Keratinocyte (primary cell): ENCODE measurements at regions not wholly inside any gene's neighbourhood (a gene's known extent, or its start where the extent isn't known, plus 50 kb on each side); places are given as distances from the start of the nearest gene placed in this dataset.
"Not testable (repeated sequence)": the region's sequence is repeated elsewhere in the genome, so short reads cannot be mapped to it uniquely, and the experiment has no call there.

Experiments used
- DNase-seq: peaks from one replicate; pipeline ENCODE4 v3.0.0-alpha.2; 2011; ENCODE audit warnings: low read depth, missing footprints, low spot score
- FAIRE-seq: peaks from 2 replicates; lab custom pipeline; 2011; peaks lifted over from hg19 to GRCh38; lab: Jason Lieb, UNC
- H2AFZ ChIP-seq: 2 replicates; pipeline ENCODE4 v1.6.0; 2012; ENCODE audit warnings: low read length, control low read depth, inconsistent platforms; ENCODE audit not compliant: control insufficient read depth
- H3K27ac ChIP-seq: 2 replicates; pipeline ENCODE4 v1.5.1; 2011; ENCODE audit warnings: low read length; ENCODE audit not compliant: control insufficient read depth, insufficient read depth
- H3K27me3 ChIP-seq: 3 replicates; pipeline ENCODE4 v1.6.0; 2011; ENCODE audit warnings: low read length; ENCODE audit not compliant: control insufficient read depth, insufficient read depth; ENCODE audit errors: extremely low read depth
- H3K36me3 ChIP-seq, 2 experiments: 2 replicates in 1 of 2; 3 replicates in 1 of 2; pipeline ENCODE4 v1.5.1; 2011; ENCODE audit warnings: low read length in 2 of 2, mild to moderate bottlenecking in 1 of 2; ENCODE audit not compliant: control insufficient read depth in 2 of 2, insufficient read depth in 2 of 2; ENCODE audit errors: extremely low read depth in 1 of 2
- H3K4me1 ChIP-seq: 3 replicates; pipeline ENCODE4 v1.5.1; 2011; ENCODE audit warnings: low read length; ENCODE audit not compliant: control insufficient read depth, insufficient read depth; ENCODE audit errors: extremely low read depth
- H3K4me2 ChIP-seq: 3 replicates; pipeline ENCODE4 v1.6.0; 2011; ENCODE audit warnings: low read depth, low read length; ENCODE audit not compliant: control insufficient read depth, insufficient read depth; ENCODE audit errors: extremely low read depth
- H3K4me3 ChIP-seq, 3 experiments: fragments of 200-600 bp in 1 of 3; sonication (generic) in 1 of 3; 2 replicates in 2 of 3; 3 replicates in 1 of 3; pipeline ENCODE4 v1.5.1; 2011 to 2016; ENCODE audit warnings: low read length in 3 of 3, mild to moderate bottlenecking in 3 of 3, control low read depth in 2 of 3, inconsistent platforms in 1 of 3, low read depth in 1 of 3, mixed read lengths in 1 of 3, mixed run types in 1 of 3, moderate library complexity in 1 of 3; ENCODE audit not compliant: control insufficient read depth in 2 of 3, insufficient read depth in 2 of 3; ENCODE audit errors: extremely low read depth in 1 of 3
- H3K79me2 ChIP-seq: 2 replicates; pipeline ENCODE4 v1.6.0; 2012; ENCODE audit warnings: low read length; ENCODE audit not compliant: control insufficient read depth, insufficient read depth
- H3K9ac ChIP-seq: 3 replicates; pipeline ENCODE4 v1.6.0; 2011; ENCODE audit warnings: low read length; ENCODE audit not compliant: control insufficient read depth, insufficient read depth; ENCODE audit errors: extremely low read depth
- H3K9me1 ChIP-seq: 3 replicates; pipeline ENCODE4 v1.6.0; 2011; ENCODE audit warnings: low read length; ENCODE audit not compliant: control insufficient read depth, insufficient read depth; ENCODE audit errors: extremely low read depth
- H3K9me3 ChIP-seq: 2 replicates; pipeline ENCODE4 v1.5.1; 2012; ENCODE audit warnings: low read depth, low read length; ENCODE audit not compliant: control insufficient read depth
- H4K20me1 ChIP-seq: 3 replicates; pipeline ENCODE4 v1.6.0; 2011; ENCODE audit warnings: low read length; ENCODE audit not compliant: control insufficient read depth, insufficient read depth; ENCODE audit errors: extremely low read depth
- CTCF ChIP-seq, 3 experiments: IDR thresholded peaks in 1 of 3; conservative IDR thresholded peaks in 1 of 3; optimal IDR thresholded peaks in 1 of 3; 2 replicates in 2 of 3; 3 replicates in 1 of 3; pipeline versions ENCODE3 to v1.5.1; 2011; ENCODE audit warnings: low read length in 3 of 3, mild to moderate bottlenecking in 3 of 3, moderate library complexity in 2 of 3, control low read depth in 1 of 3, inconsistent platforms in 1 of 3; ENCODE audit not compliant: insufficient read depth in 2 of 3; ENCODE audit errors: extremely low read depth in 1 of 3
- EZH2 ChIP-seq: IDR thresholded peaks from one replicate; pipeline ENCODE4 v1.6.1; 2012; ENCODE audit warnings: inconsistent platforms, mild to moderate bottlenecking, low read length, moderate library complexity
- dilution Hi-C: fragments of 300-500 bp; cut with MboI; formaldehyde crosslinking; loops from one replicate; pipeline ENCODE4 v1.7.0; 2020; ENCODE audit warnings: low sequenced_read_pairs; ENCODE audit not compliant: extremely low pct_ligation_motif_present

- H3K79me2 ChIP-seq = no peaks in the 10 kb centered on the region
- dilution Hi-C loops = no loop called here
- H3K4me3 ChIP-seq = no peak overlapping the region
- no peak overlapping the region for H2AFZ ChIP-seq
- H3K9me3 ChIP-seq = no peaks in the 10 kb centered on the region
- H3K9ac ChIP-seq = no peak overlapping the region
- FAIRE-seq (no peak), DNase-seq (no peak)
- H4K20me1 ChIP-seq = no peaks in the 10 kb centered on the region
- no peak overlapping the region for H3K27ac ChIP-seq
- H3K27me3 ChIP-seq = no peaks in the 10 kb centered on the region
- H3K4me1 ChIP-seq = no peaks in the 10 kb centered on the region
- TF ChIP-seq CTCF (optimal IDR thresholded peaks at IDR 0.05 in 1 of 3, IDR thresholded peaks at IDR 0.05 in 1 of 3, conservative IDR thresholded peaks at IDR 0.05 in 1 of 3; ENCODE audit: extremely low read depth in 1 of 3, insufficient read depth in 2 of 3, low read length in 3 of 3) (no peak), EZH2 (no peak)
- H3K36me3 ChIP-seq = no peaks in the 10 kb centered on the region
- no peaks in the 10 kb centered on the region for H3K9me1 ChIP-seq
- no peak overlapping the region for H3K4me2 ChIP-seq
These were observed 701.8 kb upstream of the ADGRB3 start for GRCh38 chr6:67933278-67933677.

GRCh38 chr6:67922588-67922987 lies 712.5 kb upstream of the ADGRB3 start:
- H3K36me3 ChIP-seq, H3K4me2 ChIP-seq, H3K4me1 ChIP-seq, H3K4me3 ChIP-seq, H3K9me1 ChIP-seq, H3K9me3 ChIP-seq, DNase-seq, H3K27me3 ChIP-seq, FAIRE-seq, dilution Hi-C loops, H3K79me2 ChIP-seq, H2AFZ ChIP-seq, H4K20me1 ChIP-seq, H3K27ac ChIP-seq, H3K9ac ChIP-seq: not testable (repeated sequence)

- FAIRE-seq, H3K27me3 ChIP-seq, H3K36me3 ChIP-seq, H3K9me3 ChIP-seq, H3K27ac ChIP-seq, H3K4me3 ChIP-seq, H2AFZ ChIP-seq, H3K79me2 ChIP-seq, dilution Hi-C loops, H3K4me2 ChIP-seq, H4K20me1 ChIP-seq, H3K9ac ChIP-seq, H3K4me1 ChIP-seq, H3K9me1 ChIP-seq, DNase-seq: not testable (repeated sequence)
These were observed 715.0 kb upstream of the ADGRB3 start for GRCh38 chr6:67920040-67920439.
